GM10248 (cell line): ENCODE measurements at regions not wholly inside any gene's neighbourhood (a gene's known extent, or its start where the extent isn't known, plus 50 kb on each side); places are given as distances from the start of the nearest gene placed in this dataset.

Experiments used
- CTCF ChIA-PET: fragments of 300-600 bp; sonication (Branson Sonifier 250); formaldehyde crosslinking; extraction: SDS; loops from one replicate; lab custom pipeline; 2021; ENCODE audit warnings: antibody characterized with exemption; lab: Yijun Ruan, JAX
- POLR2A ChIA-PET: fragments of 350-650 bp; sonication (Branson Sonifier 250); formaldehyde crosslinking; extraction: SDS; loops from one replicate; lab custom pipeline; 2020; ENCODE audit warnings: antibody characterized with exemption; lab: Yijun Ruan, JAX
- DNase-seq: peaks from one replicate; pipeline ENCODE4 v3.0.0; 2012; ENCODE audit errors: extremely low spot score
- CTCF ChIP-seq: IDR thresholded peaks from 2 replicates; pipeline ENCODE4 v1.5.1; 2012; ENCODE audit warnings: mild to moderate bottlenecking, low read depth; ENCODE audit errors: extremely low read depth, missing control alignments, control extremely low read depth

- DNase-seq, result no peak
- ChIA-PET CTCF (no interaction called here), POLR2A (no interaction called here)
- no peak for TF ChIP-seq CTCF
Observed at GRCh38 chr3:139287557-139287956, 56.3 kb upstream of the MRPS22 start.

- DNase-seq, result no peak
- ChIA-PET POLR2A (no interaction called here), CTCF (no interaction called here)
- no peak for TF ChIP-seq CTCF
Observed at GRCh38 chr3:139288266-139288821, 55.5 kb upstream of the MRPS22 start.

GRCh38 chr3:139289860-139290524 lies 53.8 kb upstream of the MRPS22 start:
- no peak for DNase-seq
- ChIA-PET CTCF (interaction anchor here (1.4 kb wide), 1 partner anchor 354 kb away, joined by 3 read pairs; no protein-coding TSS in a partner anchor), POLR2A (no interaction called here)
- no peak for TF ChIP-seq CTCF

GRCh38 chr3:139291276-139292051 lies 52.4 kb upstream of the MRPS22 start:
- ChIA-PET CTCF (no interaction called here), POLR2A (no interaction called here)
- DNase-seq, result no peak
- no peak for TF ChIP-seq CTCF

GRCh38 chr3:139292192-139292591 lies 51.6 kb upstream of the MRPS22 start:
- TF ChIP-seq CTCF, result no peak
- CTCF ChIA-PET, result no interaction called here
- no peak for DNase-seq
- POLR2A ChIA-PET, result no interaction called here

- ChIA-PET POLR2A (no interaction called here), CTCF (interaction anchor here (1.1 to 1.9 kb wide), 2 partner anchors 28 to 181 kb away, joined by 3 to 5 read pairs; no protein-coding TSS in a partner anchor)
- DNase-seq, result no peak
- no peak for TF ChIP-seq CTCF
Observed at GRCh38 chr3:139292711-139293664, 50.8 kb upstream of the MRPS22 start.
